Nephron progenitor cell (in vitro differentiated cells): ENCODE measurements at regions not wholly inside any gene's neighbourhood (a gene's known extent, or its start where the extent isn't known, plus 50 kb on each side); places are given as distances from the start of the nearest gene placed in this dataset.

Source experiments
- DNase-seq: peaks from one replicate; pipeline ENCODE4 v3.0.0; 2021
- H3K27ac Mint-ChIP-seq: 2 replicates; pipeline ENCODE4 v1.8.0; 2021; ENCODE audit warnings: mild to moderate bottlenecking, moderate library complexity, mixed read lengths
- H3K27me3 Mint-ChIP-seq: 2 replicates; pipeline ENCODE4 v1.8.0; 2021; ENCODE audit warnings: mild to moderate bottlenecking, low read depth, mixed read lengths; ENCODE audit not compliant: poor library complexity
- H3K36me3 Mint-ChIP-seq: 2 replicates; pipeline ENCODE4 v1.8.0; 2021; ENCODE audit warnings: low read depth, mixed read lengths
- H3K4me1 Mint-ChIP-seq: 2 replicates; pipeline ENCODE4 v1.8.0; 2021; ENCODE audit warnings: mixed read lengths
- H3K4me3 Mint-ChIP-seq: 2 replicates; pipeline ENCODE4 v1.8.0; 2021; ENCODE audit warnings: mild to moderate bottlenecking, moderate library complexity, mixed read lengths
- H3K9me3 Mint-ChIP-seq: 2 replicates; pipeline ENCODE4 v1.8.0; 2021; ENCODE audit warnings: mild to moderate bottlenecking, moderate library complexity, mixed read lengths
- CTCF ChIP-seq: fragments of 200-600 bp; sonication (generic); IDR thresholded peaks from 2 replicates; pipeline ENCODE4 v1.5.0; 2021; ENCODE audit warnings: antibody characterized with exemption

- H3K4me1 Mint-ChIP-seq, result no peaks in the 10 kb centered on the region
- peaks cover 6% of the 10 kb centered on the region for H3K9me3 Mint-ChIP-seq
Measured at GRCh38 chr7:22610951-22611757, 111.2 kb upstream of the STEAP1B start.

GRCh38 chr7:22610263-22610662 is 110.3 kb upstream of the STEAP1B start:
- TF ChIP-seq CTCF, result no peak
- no peaks in the 10 kb centered on the region for H3K4me1 Mint-ChIP-seq
- DNase-seq, result no peak
- no peak overlapping the region for H3K27ac Mint-ChIP-seq
- no peak overlapping the region for H3K4me3 Mint-ChIP-seq
- H3K36me3 Mint-ChIP-seq, result no peaks in the 10 kb centered on the region
- H3K27me3 Mint-ChIP-seq, result no peaks in the 10 kb centered on the region
- H3K9me3 Mint-ChIP-seq, result peaks cover 2% of the 10 kb centered on the region

More at GRCh38 chr7:22610951-22611757, 111.2 kb upstream of the STEAP1B start:
- TF ChIP-seq CTCF, result no peak
- H3K36me3 Mint-ChIP-seq, result no peaks in the 10 kb centered on the region
- no peak overlapping the region for H3K27ac Mint-ChIP-seq
- H3K27me3 Mint-ChIP-seq, result no peaks in the 10 kb centered on the region
- no peak for DNase-seq
- H3K4me3 Mint-ChIP-seq, result no peak overlapping the region

GRCh38 chr7:22607180-22607579 is 107.2 kb upstream of the STEAP1B start:
- no peak for DNase-seq
- Mint-ChIP-seq H3K9me3 (no peaks in the 10 kb centered on the region), H3K27ac (no peak overlapping the region), H3K4me3 (no peak overlapping the region), H3K27me3 (no peaks in the 10 kb centered on the region), H3K4me1 (no peaks in the 10 kb centered on the region), H3K36me3 (no peaks in the 10 kb centered on the region)
- TF ChIP-seq CTCF, result no peak

GRCh38 chr7:22604246-22604645 is 104.3 kb upstream of the STEAP1B start:
- Mint-ChIP-seq H3K27me3 (peaks cover 2% of the 10 kb centered on the region), H3K36me3 (no peaks in the 10 kb centered on the region), H3K4me3 (no peak overlapping the region), H3K27ac (no peak overlapping the region), H3K9me3 (no peaks in the 10 kb centered on the region), H3K4me1 (peaks cover 12% of the 10 kb centered on the region)
- TF ChIP-seq CTCF, result no peak
- DNase-seq, result no peak

- no peak for TF ChIP-seq CTCF
- no peak overlapping the region for H3K27ac Mint-ChIP-seq
Measured at GRCh38 chr7:22601812-22602565, 102.0 kb upstream of the STEAP1B start.

More at GRCh38 chr7:22601812-22602565, 102.0 kb upstream of the STEAP1B start:
- Mint-ChIP-seq H3K4me3 (no peak overlapping the region), H3K9me3 (no peaks in the 10 kb centered on the region), H3K36me3 (no peaks in the 10 kb centered on the region), H3K4me1 (peaks cover 23% of the 10 kb centered on the region), H3K27me3 (peaks cover 2% of the 10 kb centered on the region)
- no peak for DNase-seq
